Keratinocyte (primary cell): ENCODE measurements at regions not wholly inside any gene's neighbourhood (a gene's known extent, or its start where the extent isn't known, plus 50 kb on each side); places are given as distances from the start of the nearest gene placed in this dataset.

Experiments used
- CTCF ChIP-seq, 3 experiments: IDR thresholded peaks in 1 of 3; conservative IDR thresholded peaks in 1 of 3; optimal IDR thresholded peaks in 1 of 3; 2 replicates in 2 of 3; 3 replicates in 1 of 3; pipeline versions ENCODE3 to v1.5.1; 2011; ENCODE audit warnings: low read length in 3 of 3, mild to moderate bottlenecking in 3 of 3, moderate library complexity in 2 of 3, control low read depth in 1 of 3, inconsistent platforms in 1 of 3; ENCODE audit not compliant: insufficient read depth in 2 of 3; ENCODE audit errors: extremely low read depth in 1 of 3
- EZH2 ChIP-seq: IDR thresholded peaks from one replicate; pipeline ENCODE4 v1.6.1; 2012; ENCODE audit warnings: inconsistent platforms, mild to moderate bottlenecking, low read length, moderate library complexity

DNA sequence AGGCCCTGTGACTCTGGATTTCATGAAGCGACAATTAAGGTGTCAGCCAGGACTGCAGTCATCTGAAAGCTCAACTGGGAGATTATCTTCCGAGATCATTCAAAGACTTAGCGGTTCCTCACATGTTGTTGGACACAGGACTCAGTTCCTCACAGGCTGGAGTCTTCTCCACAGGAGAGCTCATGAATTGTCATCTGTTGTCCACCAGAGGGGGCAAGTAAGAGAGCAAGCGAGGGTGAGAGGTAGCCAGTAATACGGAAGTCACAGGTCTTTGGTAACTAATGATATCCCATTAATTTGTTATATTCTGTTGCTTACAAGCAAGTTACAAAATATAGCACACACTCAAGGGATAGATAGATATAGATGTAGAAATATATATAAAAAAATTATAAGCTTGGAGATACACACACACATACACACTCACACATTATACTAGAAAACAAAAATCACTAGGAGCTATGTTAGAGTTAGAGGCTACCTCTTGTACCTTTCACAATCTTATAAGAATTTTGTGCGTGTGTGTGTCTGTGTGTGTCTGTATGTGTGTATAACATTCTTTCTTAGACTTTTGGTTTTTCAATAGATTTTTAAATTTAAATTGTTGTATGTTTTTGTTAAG is 1695.3 kb downstream of the BRINP3 start:
- TF ChIP-seq CTCF (optimal IDR thresholded peaks at IDR 0.05 in 1 of 3, IDR thresholded peaks at IDR 0.05 in 1 of 3, conservative IDR thresholded peaks at IDR 0.05 in 1 of 3; ENCODE audit: extremely low read depth in 1 of 3, insufficient read depth in 2 of 3, low read length in 3 of 3): peak; percentile 18 to 48 (median 44)
- no peak for TF ChIP-seq EZH2
